Breast epithelium (tissue), 3 donors: ENCODE measurements at regions not wholly inside any gene's neighbourhood (a gene's known extent, or its start where the extent isn't known, plus 50 kb on each side); places are given as distances from the start of the nearest gene placed in this dataset.

Experiments
- POLR2A ChIP-seq: fragments of 450-650 bp; IDR thresholded peaks from one replicate; pipeline ENCODE4 v1.6.1; 2016; ENCODE audit warnings: antibody characterized with exemption, mild to moderate bottlenecking, moderate library complexity
- POLR2AphosphoS5 ChIP-seq, 3 donors: sonication (generic); formaldehyde crosslinking; IDR thresholded peaks; one replicate each; pipeline ENCODE4 v1.6.1; 2017; ENCODE audit warnings: antibody characterized with exemption in 3 of 3
- TF ChIP-seq, protein P1 (sequence below), 3 donors: fragments of 450-650 bp; IDR thresholded peaks; one replicate each; pipeline ENCODE4 v1.5.1; 2016 to 2017; ENCODE audit warnings: antibody characterized with exemption in 3 of 3, mild to moderate bottlenecking in 3 of 3, moderate library complexity in 3 of 3

- TF ChIP-seq, protein P1, sequence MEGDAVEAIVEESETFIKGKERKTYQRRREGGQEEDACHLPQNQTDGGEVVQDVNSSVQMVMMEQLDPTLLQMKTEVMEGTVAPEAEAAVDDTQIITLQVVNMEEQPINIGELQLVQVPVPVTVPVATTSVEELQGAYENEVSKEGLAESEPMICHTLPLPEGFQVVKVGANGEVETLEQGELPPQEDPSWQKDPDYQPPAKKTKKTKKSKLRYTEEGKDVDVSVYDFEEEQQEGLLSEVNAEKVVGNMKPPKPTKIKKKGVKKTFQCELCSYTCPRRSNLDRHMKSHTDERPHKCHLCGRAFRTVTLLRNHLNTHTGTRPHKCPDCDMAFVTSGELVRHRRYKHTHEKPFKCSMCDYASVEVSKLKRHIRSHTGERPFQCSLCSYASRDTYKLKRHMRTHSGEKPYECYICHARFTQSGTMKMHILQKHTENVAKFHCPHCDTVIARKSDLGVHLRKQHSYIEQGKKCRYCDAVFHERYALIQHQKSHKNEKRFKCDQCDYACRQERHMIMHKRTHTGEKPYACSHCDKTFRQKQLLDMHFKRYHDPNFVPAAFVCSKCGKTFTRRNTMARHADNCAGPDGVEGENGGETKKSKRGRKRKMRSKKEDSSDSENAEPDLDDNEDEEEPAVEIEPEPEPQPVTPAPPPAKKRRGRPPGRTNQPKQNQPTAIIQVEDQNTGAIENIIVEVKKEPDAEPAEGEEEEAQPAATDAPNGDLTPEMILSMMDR (IDR thresholded peaks at IDR 0.05): no peak
- TF ChIP-seq POLR2AphosphoS5 (IDR thresholded peaks at IDR 0.05) (no peak), POLR2A (no peak)
Measured at GRCh38 chr7:112945046-112945445, 141.6 kb downstream of the GPR85 start.
